Stomach smooth muscle (tissue), 2 donors: ENCODE measurements at regions not wholly inside any gene's neighbourhood (a gene's known extent, or its start where the extent isn't known, plus 50 kb on each side); places are given as distances from the start of the nearest gene placed in this dataset.
"Not testable (repeated sequence)": the region's sequence is repeated elsewhere in the genome, so short reads cannot be mapped to it uniquely, and the experiment has no call there.

Experiments
- H3K27ac ChIP-seq: one replicate; pipeline ENCODE4 v1.7.0; 2013; ENCODE audit warnings: mild to moderate bottlenecking, low read length, inconsistent platforms
- H3K27me3 ChIP-seq, 2 donors: one replicate each; pipeline ENCODE4 v1.7.0; 2013; ENCODE audit warnings: low read length in 2 of 2; ENCODE audit not compliant: insufficient read depth in 2 of 2, control insufficient read depth in 1 of 2
- H3K36me3 ChIP-seq, 2 donors: one replicate each; pipeline ENCODE4 v1.7.0; 2013; ENCODE audit warnings: low read length in 2 of 2; ENCODE audit not compliant: control insufficient read depth in 2 of 2, insufficient read depth in 2 of 2
- H3K4me1 ChIP-seq: one replicate; pipeline ENCODE4 v1.7.0; 2013; ENCODE audit warnings: low read length; ENCODE audit not compliant: control insufficient read depth, insufficient read depth
- H3K4me3 ChIP-seq, 2 donors: one replicate each; pipeline ENCODE4 v1.7.0; 2013; ENCODE audit warnings: low read length in 2 of 2
- H3K9ac ChIP-seq, 2 donors: one replicate each; pipeline ENCODE4 v1.7.0; 2013; ENCODE audit warnings: low read length in 2 of 2, mild to moderate bottlenecking in 1 of 2
- H3K9me3 ChIP-seq, 2 donors: one replicate each; pipeline ENCODE4 v1.7.0; 2013; ENCODE audit warnings: low read length in 2 of 2; ENCODE audit not compliant: control insufficient read depth in 2 of 2
- donor health status: healthy.
- donor health status: Pancreatic carcinoma.

- H3K27me3 ChIP-seq, H3K4me3 ChIP-seq, H3K4me1 ChIP-seq, H3K36me3 ChIP-seq, H3K27ac ChIP-seq, H3K9ac ChIP-seq, H3K9me3 ChIP-seq: not testable (repeated sequence)
Observed at GRCh38 chr20:47908361-47909035, 123.2 kb upstream of the SULF2 start.

- H3K9me3 ChIP-seq, H3K27me3 ChIP-seq, H3K27ac ChIP-seq, H3K4me3 ChIP-seq, H3K9ac ChIP-seq, H3K36me3 ChIP-seq, H3K4me1 ChIP-seq: not testable (repeated sequence)
Observed at GRCh38 chr20:47907951-47908350, 122.7 kb upstream of the SULF2 start.

- H3K27ac ChIP-seq = no peak overlapping the region
- no peaks in the 10 kb centered on the region for H3K36me3 ChIP-seq
- no peak overlapping the region for H3K4me3 ChIP-seq
- peaks cover 0 to 2% of the 10 kb centered on the region in 2 donors for H3K27me3 ChIP-seq
- no peaks in the 10 kb centered on the region for H3K4me1 ChIP-seq
- no peak overlapping the region for H3K9ac ChIP-seq
- H3K9me3 ChIP-seq = no peaks in the 10 kb centered on the region
Observed at GRCh38 chr20:47907031-47907675, 121.9 kb upstream of the SULF2 start.

GRCh38 chr20:47906348-47906660, 121.0 kb upstream of the SULF2 start:
- no peak overlapping the region for H3K27ac ChIP-seq
- no peaks in the 10 kb centered on the region for H3K36me3 ChIP-seq
- no peak overlapping the region for H3K4me3 ChIP-seq
- H3K27me3 ChIP-seq = peaks cover 0 to 2% of the 10 kb centered on the region in 2 donors
- H3K4me1 ChIP-seq = no peaks in the 10 kb centered on the region
- no peaks in the 10 kb centered on the region for H3K9me3 ChIP-seq
- no peak overlapping the region for H3K9ac ChIP-seq

GRCh38 chr20:47905628-47906347, 120.5 kb upstream of the SULF2 start:
- H3K9ac ChIP-seq = no peak overlapping the region
- H3K9me3 ChIP-seq = no peaks in the 10 kb centered on the region
- H3K4me1 ChIP-seq = no peaks in the 10 kb centered on the region
- H3K27ac ChIP-seq = no peak overlapping the region
- H3K27me3 ChIP-seq = peaks cover 0 to 2% of the 10 kb centered on the region in 2 donors
- H3K4me3 ChIP-seq = no peak overlapping the region
- no peaks in the 10 kb centered on the region for H3K36me3 ChIP-seq

- H3K4me3 ChIP-seq, H3K9ac ChIP-seq, H3K4me1 ChIP-seq, H3K27me3 ChIP-seq, H3K36me3 ChIP-seq, H3K9me3 ChIP-seq, H3K27ac ChIP-seq: not testable (repeated sequence)
Observed at GRCh38 chr20:47903009-47903408, 117.7 kb upstream of the SULF2 start.

- H3K9me3 ChIP-seq = not testable (repeated sequence)
Observed at GRCh38 chr20:47899313-47899712, 114.0 kb upstream of the SULF2 start.

GRCh38 chr20:47897461-47897860, 112.2 kb upstream of the SULF2 start:
- H3K9ac ChIP-seq = no peak overlapping the region
- H3K36me3 ChIP-seq = no peaks in the 10 kb centered on the region
- H3K4me1 ChIP-seq = no peaks in the 10 kb centered on the region
- no peaks in the 10 kb centered on the region for H3K9me3 ChIP-seq
- no peaks in the 10 kb centered on the region for H3K27me3 ChIP-seq
- H3K27ac ChIP-seq = no peak overlapping the region
- H3K4me3 ChIP-seq = no peak overlapping the region

More at GRCh38 chr20:47899313-47899712, 114.0 kb upstream of the SULF2 start:
- H3K27me3 ChIP-seq, H3K27ac ChIP-seq, H3K4me3 ChIP-seq, H3K9ac ChIP-seq, H3K4me1 ChIP-seq, H3K36me3 ChIP-seq: not testable (repeated sequence)

GRCh38 chr20:47892681-47893080, 107.4 kb upstream of the SULF2 start:
- H3K36me3 ChIP-seq, H3K27me3 ChIP-seq, H3K9ac ChIP-seq, H3K9me3 ChIP-seq, H3K27ac ChIP-seq, H3K4me1 ChIP-seq, H3K4me3 ChIP-seq: not testable (repeated sequence)

- not testable (repeated sequence) for H3K27ac ChIP-seq, H3K4me3 ChIP-seq, H3K9me3 ChIP-seq, H3K36me3 ChIP-seq, H3K9ac ChIP-seq, H3K27me3 ChIP-seq, H3K4me1 ChIP-seq
Observed at GRCh38 chr20:47890708-47891107, 105.4 kb upstream of the SULF2 start.

GRCh38 chr20:47889751-47890150, 104.5 kb upstream of the SULF2 start:
- H3K9ac ChIP-seq, H3K27me3 ChIP-seq, H3K36me3 ChIP-seq, H3K27ac ChIP-seq, H3K4me3 ChIP-seq, H3K4me1 ChIP-seq, H3K9me3 ChIP-seq: not testable (repeated sequence)
